ENCODE measurements at regions not wholly inside any gene's neighbourhood (a gene's known extent, or its start where the extent isn't known, plus 50 kb on each side); places are given as distances from the start of the nearest gene placed in this dataset.

DNA sequence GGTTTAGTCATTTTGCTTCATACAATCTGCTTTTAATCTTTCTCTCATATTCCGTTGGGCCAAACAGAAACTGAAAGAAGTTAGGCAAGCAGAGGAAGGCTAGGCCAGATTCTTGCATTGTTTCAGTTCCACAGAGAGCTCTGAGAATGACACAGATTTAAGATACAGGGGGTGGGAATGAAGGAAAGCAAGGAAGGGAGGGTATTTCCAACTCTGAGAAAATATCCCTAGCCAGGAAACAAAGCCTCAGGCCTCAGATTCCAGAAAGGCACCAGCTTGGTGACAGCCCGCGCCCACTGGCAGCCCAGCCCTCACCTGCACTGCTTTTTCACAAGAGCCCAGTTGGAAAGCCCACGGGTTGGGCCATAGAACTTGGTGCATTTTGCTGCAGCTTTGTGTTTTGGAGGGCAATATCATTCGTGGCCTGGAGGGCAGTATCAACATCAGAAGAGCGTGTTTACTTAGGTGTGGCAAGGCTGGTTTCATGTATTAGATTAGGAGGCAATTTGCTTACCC is 63.5 kb downstream of the ENC1 start:
- DNase-seq (ENCODE audit: extremely low spot score, unreplicated experiment) = no peak
- H3K9me3 Mint-ChIP-seq = peaks cover 4% of the 10 kb centered on the region
- H3K27ac Mint-ChIP-seq = peak overlapping the region; percentile 78
- no peak overlapping the region for H3K4me3 Mint-ChIP-seq
- no peaks in the 10 kb centered on the region for H3K27me3 Mint-ChIP-seq
- peaks cover 31% of the 10 kb centered on the region for H3K4me1 Mint-ChIP-seq (ENCODE audit: unreplicated experiment)
- TF ChIP-seq, protein P1, sequence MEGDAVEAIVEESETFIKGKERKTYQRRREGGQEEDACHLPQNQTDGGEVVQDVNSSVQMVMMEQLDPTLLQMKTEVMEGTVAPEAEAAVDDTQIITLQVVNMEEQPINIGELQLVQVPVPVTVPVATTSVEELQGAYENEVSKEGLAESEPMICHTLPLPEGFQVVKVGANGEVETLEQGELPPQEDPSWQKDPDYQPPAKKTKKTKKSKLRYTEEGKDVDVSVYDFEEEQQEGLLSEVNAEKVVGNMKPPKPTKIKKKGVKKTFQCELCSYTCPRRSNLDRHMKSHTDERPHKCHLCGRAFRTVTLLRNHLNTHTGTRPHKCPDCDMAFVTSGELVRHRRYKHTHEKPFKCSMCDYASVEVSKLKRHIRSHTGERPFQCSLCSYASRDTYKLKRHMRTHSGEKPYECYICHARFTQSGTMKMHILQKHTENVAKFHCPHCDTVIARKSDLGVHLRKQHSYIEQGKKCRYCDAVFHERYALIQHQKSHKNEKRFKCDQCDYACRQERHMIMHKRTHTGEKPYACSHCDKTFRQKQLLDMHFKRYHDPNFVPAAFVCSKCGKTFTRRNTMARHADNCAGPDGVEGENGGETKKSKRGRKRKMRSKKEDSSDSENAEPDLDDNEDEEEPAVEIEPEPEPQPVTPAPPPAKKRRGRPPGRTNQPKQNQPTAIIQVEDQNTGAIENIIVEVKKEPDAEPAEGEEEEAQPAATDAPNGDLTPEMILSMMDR (conservative IDR thresholded peaks at IDR 0.05) = no peak
- H3K36me3 Mint-ChIP-seq = no peaks in the 10 kb centered on the region

DNA sequence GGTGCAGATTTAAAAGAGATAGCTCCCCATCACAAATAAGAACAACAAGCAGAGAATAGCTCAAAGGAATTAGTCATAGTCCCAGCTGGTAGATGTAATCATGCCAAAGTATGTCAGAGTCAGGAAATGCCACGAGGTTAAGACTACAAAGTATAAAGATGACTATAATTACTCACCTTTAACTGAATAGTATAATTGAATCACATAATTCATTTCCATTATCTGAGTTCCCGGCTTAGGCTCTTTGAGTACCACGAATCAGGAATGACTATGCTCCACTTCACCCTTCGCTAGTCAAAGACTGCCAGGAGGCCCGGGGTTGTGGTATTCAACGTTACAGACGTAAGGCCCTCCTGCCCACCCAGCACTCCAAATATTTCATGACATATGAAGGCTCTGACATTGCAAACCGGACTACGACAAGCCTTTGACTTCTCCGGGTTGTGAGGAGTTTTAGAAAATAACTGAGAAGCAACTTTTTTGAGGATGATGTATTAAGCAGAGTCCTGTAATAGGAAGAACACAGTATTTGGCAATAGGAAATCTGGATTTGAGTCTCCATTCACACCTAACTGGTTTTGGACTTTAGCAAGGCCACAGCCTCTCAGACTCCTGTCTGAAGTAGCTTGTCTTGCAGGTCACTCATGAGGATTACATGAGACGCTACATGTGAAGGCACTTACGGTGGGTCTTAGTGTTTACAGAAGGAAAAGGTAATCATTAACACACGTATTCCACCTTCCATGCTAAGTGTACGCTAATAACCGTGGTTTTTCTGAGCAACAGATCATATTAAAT is 64.6 kb downstream of the ENC1 start:
- Mint-ChIP-seq H3K27me3 (no peaks in the 10 kb centered on the region), H3K9me3 (peaks cover 4% of the 10 kb centered on the region), H3K4me3 (peak overlapping the region; percentile 49), H3K27ac (peak overlapping the region; percentile 73), H3K36me3 (no peaks in the 10 kb centered on the region), H3K4me1 (ENCODE audit: unreplicated experiment) (peaks cover 38% of the 10 kb centered on the region)
- TF ChIP-seq, protein P1 (conservative IDR thresholded peaks at IDR 0.05) = no peak
- DNase-seq (ENCODE audit: extremely low spot score, unreplicated experiment) = no peak

- H3K27me3 Mint-ChIP-seq = no peaks in the 10 kb centered on the region
- no peak overlapping the region for H3K27ac Mint-ChIP-seq
- H3K4me1 Mint-ChIP-seq (ENCODE audit: unreplicated experiment) = peaks cover 45% of the 10 kb centered on the region
- H3K9me3 Mint-ChIP-seq = peaks cover 4% of the 10 kb centered on the region
- no peak overlapping the region for H3K4me3 Mint-ChIP-seq
- peaks cover 4% of the 10 kb centered on the region for H3K36me3 Mint-ChIP-seq
- DNase-seq (ENCODE audit: extremely low spot score, unreplicated experiment) = no peak
- TF ChIP-seq, protein P1 (conservative IDR thresholded peaks at IDR 0.05) = no peak
Measured at GRCh38 chr5:74570250-74570649, 70.3 kb downstream of the ENC1 start.

GRCh38 chr5:74567411-74567995 is 73.0 kb downstream of the ENC1 start:
- H3K36me3 Mint-ChIP-seq = peaks cover 4% of the 10 kb centered on the region
- peaks cover 4% of the 10 kb centered on the region for H3K9me3 Mint-ChIP-seq
- peak overlapping the region; percentile 88 for H3K27ac Mint-ChIP-seq
- H3K27me3 Mint-ChIP-seq = no peaks in the 10 kb centered on the region
- H3K4me1 Mint-ChIP-seq (ENCODE audit: unreplicated experiment) = peaks cover 39% of the 10 kb centered on the region
- H3K4me3 Mint-ChIP-seq = peak overlapping the region; percentile 65
- DNase-seq (ENCODE audit: extremely low spot score, unreplicated experiment) = no peak
- TF ChIP-seq, protein P1 (conservative IDR thresholded peaks at IDR 0.05) = no peak

- Mint-ChIP-seq H3K27ac (no peak overlapping the region), H3K9me3 (no peaks in the 10 kb centered on the region), H3K4me1 (ENCODE audit: unreplicated experiment) (peaks cover 58% of the 10 kb centered on the region), H3K4me3 (no peak overlapping the region), H3K27me3 (no peaks in the 10 kb centered on the region), H3K36me3 (no peaks in the 10 kb centered on the region)
- DNase-seq (ENCODE audit: extremely low spot score, unreplicated experiment) = no peak
- TF ChIP-seq, protein P1 (conservative IDR thresholded peaks at IDR 0.05) = no peak
Measured at GRCh38 chr5:74562122-74562521, 78.4 kb downstream of the ENC1 start.

Measured in type B pancreatic cell (in vitro differentiated cells).